HG03521 (cell line): ENCODE measurements at regions not wholly inside any gene's neighbourhood (a gene's known extent, or its start where the extent isn't known, plus 50 kb on each side); places are given as distances from the start of the nearest gene placed in this dataset.

Experiments
- ATAC-seq: cut with Tn5 transposase; IDR thresholded peaks from one replicate; pipeline ENCODE4 v1.9.1; 2021; ENCODE audit warnings: mild to moderate bottlenecking, moderate library complexity; ENCODE audit not compliant: unreplicated experiment

GRCh38 chr15:59953392-59953883, 50.7 kb upstream of the FOXB1 start:
- ATAC-seq, result no peak

GRCh38 chr15:59952960-59953359, 51.2 kb upstream of the FOXB1 start:
- ATAC-seq, result no peak

- no peak for ATAC-seq
Observed at GRCh38 chr15:59950603-59951388, 53.3 kb upstream of the FOXB1 start.

- ATAC-seq, result no peak
Observed at GRCh38 chr15:59948924-59949613, 55.0 kb upstream of the FOXB1 start.

- ATAC-seq, result no peak
Observed at GRCh38 chr15:59946084-59946483, 58.0 kb upstream of the FOXB1 start.

GRCh38 chr15:59945036-59945435, 59.1 kb upstream of the FOXB1 start:
- no peak for ATAC-seq

- no peak for ATAC-seq
Observed at GRCh38 chr15:59941612-59942011, 62.5 kb upstream of the FOXB1 start.

GRCh38 chr15:59940928-59941327, 63.2 kb upstream of the FOXB1 start:
- no peak for ATAC-seq

- ATAC-seq, result no peak
Observed at GRCh38 chr15:59940456-59940855, 63.7 kb upstream of the FOXB1 start.

GRCh38 chr15:59936741-59937140, 67.4 kb upstream of the FOXB1 start:
- no peak for ATAC-seq

- no peak for ATAC-seq
Observed at GRCh38 chr15:59933607-59934006, 70.5 kb upstream of the FOXB1 start.

- ATAC-seq, result no peak
Observed at GRCh38 chr15:59931646-59932261, 72.4 kb upstream of the FOXB1 start.

GRCh38 chr15:59924812-59925522, 79.1 kb upstream of the FOXB1 start:
- ATAC-seq, result no peak

GRCh38 chr15:59924096-59924495, 80.0 kb upstream of the FOXB1 start:
- ATAC-seq, result no peak

- ATAC-seq, result no peak
Observed at GRCh38 chr15:59923508-59923907, 80.6 kb upstream of the FOXB1 start.

- peak; percentile 72 for ATAC-seq
Observed at GRCh38 chr15:59918994-59919951, 84.8 kb upstream of the FOXB1 start.

- ATAC-seq, result peak; percentile 85
Observed at GRCh38 chr15:59917504-59918157, 86.5 kb upstream of the FOXB1 start.

GRCh38 chr15:59906046-59906445, 98.1 kb upstream of the FOXB1 start:
- no peak for ATAC-seq

- ATAC-seq, result no peak
Observed at GRCh38 chr15:59905176-59905575, 98.9 kb upstream of the FOXB1 start.
